Hepatocyte (in vitro differentiated cells): ENCODE measurements at regions not wholly inside any gene's neighbourhood (a gene's known extent, or its start where the extent isn't known, plus 50 kb on each side); places are given as distances from the start of the nearest gene placed in this dataset.

Experiments used
- DNase-seq: peaks from one replicate; pipeline ENCODE4 v3.0.0-alpha.2; 2016; ENCODE audit warnings: low spot score
- H2AFZ ChIP-seq: fragments of 200-600 bp; sonication (generic); 2 replicates; pipeline ENCODE4 v1.6.0; 2016; ENCODE audit warnings: antibody characterized with exemption, mild to moderate bottlenecking
- H3K27ac ChIP-seq: fragments of 200-600 bp; sonication (generic); 2 replicates; pipeline ENCODE4 v1.5.1; 2016; ENCODE audit warnings: mild to moderate bottlenecking
- H3K27me3 ChIP-seq: fragments of 200-600 bp; sonication (generic); 2 replicates; pipeline ENCODE4 v1.6.1; 2016
- H3K36me3 ChIP-seq: fragments of 200-600 bp; sonication (generic); replicated peaks from 2 replicates; pipeline ENCODE4 v1.5.1; 2016; ENCODE audit warnings: low read depth; ENCODE audit not compliant: insufficient read depth
- H3K4me1 ChIP-seq: fragments of 200-600 bp; sonication (generic); 2 replicates; pipeline ENCODE4 v1.5.1; 2016; ENCODE audit warnings: mild to moderate bottlenecking, moderate library complexity; ENCODE audit not compliant: insufficient read depth
- H3K4me2 ChIP-seq: fragments of 200-600 bp; sonication (generic); 2 replicates; pipeline ENCODE4 v1.6.0; 2016
- H3K4me3 ChIP-seq: fragments of 200-600 bp; sonication (generic); 2 replicates; pipeline ENCODE4 v1.5.1; 2016; ENCODE audit warnings: mild to moderate bottlenecking
- H3K79me2 ChIP-seq: fragments of 200-600 bp; sonication (generic); 2 replicates; pipeline ENCODE4 v1.6.0; 2017; ENCODE audit warnings: mild to moderate bottlenecking
- H3K9me2 ChIP-seq: fragments of 200-600 bp; sonication (generic); replicated peaks from 2 replicates; pipeline ENCODE4 v1.6.0; 2017; ENCODE audit warnings: mild to moderate bottlenecking; ENCODE audit not compliant: insufficient read depth
- H3K9me3 ChIP-seq: fragments of 200-600 bp; sonication (generic); 2 replicates; pipeline ENCODE4 v1.5.1; 2016; ENCODE audit warnings: low read depth, mild to moderate bottlenecking
- H4K20me1 ChIP-seq: fragments of 200-600 bp; sonication (generic); 2 replicates; pipeline ENCODE4 v1.6.0; 2016; ENCODE audit warnings: mild to moderate bottlenecking; ENCODE audit not compliant: insufficient read depth, poor library complexity, severe bottlenecking
- EZH2 ChIP-seq: fragments of 200-600 bp; sonication (generic); IDR thresholded peaks from 2 replicates; pipeline ENCODE4 v1.6.1; 2016; ENCODE audit warnings: antibody characterized with exemption, mild to moderate bottlenecking, borderline replicate concordance
- EZH2phosphoT487 ChIP-seq: fragments of 200-600 bp; sonication (generic); IDR thresholded peaks from one replicate; pipeline ENCODE4 v1.6.1; 2018; ENCODE audit warnings: antibody characterized with exemption, mild to moderate bottlenecking, low read depth, moderate library complexity; ENCODE audit not compliant: unreplicated experiment, severe bottlenecking
- WGBS: methylation state at CpG from one replicate; pipeline ENCODE4 v1.1.6; 2016; ENCODE audit warnings: low lambda C conversion rate; ENCODE audit errors: missing lambda C conversion rate; 5-methylcytosine and 5-hydroxymethylcytosine counted together
- TF ChIP-seq, protein P1 (sequence below): fragments of 200-600 bp; sonication (generic); IDR thresholded peaks from 2 replicates; pipeline ENCODE4 v1.5.1; 2016; ENCODE audit warnings: antibody characterized with exemption, mild to moderate bottlenecking; ENCODE audit not compliant: poor library complexity

GRCh38 chr2:12051831-12052230 lies 305.4 kb downstream of the LPIN1 start:
- no peaks in the 10 kb centered on the region for H3K79me2 ChIP-seq
- no peaks in the 10 kb centered on the region for H3K4me1 ChIP-seq
- H3K9me2 ChIP-seq = no peaks in the 10 kb centered on the region
- H3K4me2 ChIP-seq = no peak overlapping the region
- no peaks in the 10 kb centered on the region for H4K20me1 ChIP-seq
- H3K27ac ChIP-seq = no peak overlapping the region
- H2AFZ ChIP-seq = no peak overlapping the region
- TF ChIP-seq EZH2phosphoT487 = no peak
- TF ChIP-seq EZH2 = no peak
- TF ChIP-seq, protein P1, sequence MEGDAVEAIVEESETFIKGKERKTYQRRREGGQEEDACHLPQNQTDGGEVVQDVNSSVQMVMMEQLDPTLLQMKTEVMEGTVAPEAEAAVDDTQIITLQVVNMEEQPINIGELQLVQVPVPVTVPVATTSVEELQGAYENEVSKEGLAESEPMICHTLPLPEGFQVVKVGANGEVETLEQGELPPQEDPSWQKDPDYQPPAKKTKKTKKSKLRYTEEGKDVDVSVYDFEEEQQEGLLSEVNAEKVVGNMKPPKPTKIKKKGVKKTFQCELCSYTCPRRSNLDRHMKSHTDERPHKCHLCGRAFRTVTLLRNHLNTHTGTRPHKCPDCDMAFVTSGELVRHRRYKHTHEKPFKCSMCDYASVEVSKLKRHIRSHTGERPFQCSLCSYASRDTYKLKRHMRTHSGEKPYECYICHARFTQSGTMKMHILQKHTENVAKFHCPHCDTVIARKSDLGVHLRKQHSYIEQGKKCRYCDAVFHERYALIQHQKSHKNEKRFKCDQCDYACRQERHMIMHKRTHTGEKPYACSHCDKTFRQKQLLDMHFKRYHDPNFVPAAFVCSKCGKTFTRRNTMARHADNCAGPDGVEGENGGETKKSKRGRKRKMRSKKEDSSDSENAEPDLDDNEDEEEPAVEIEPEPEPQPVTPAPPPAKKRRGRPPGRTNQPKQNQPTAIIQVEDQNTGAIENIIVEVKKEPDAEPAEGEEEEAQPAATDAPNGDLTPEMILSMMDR = no peak
- H3K4me3 ChIP-seq = no peak overlapping the region
- no peaks in the 10 kb centered on the region for H3K9me3 ChIP-seq
- 92% methylated on average over 2 of the region's 2 CpGs for whole genome bisulfite sequencing
- no peaks in the 10 kb centered on the region for H3K27me3 ChIP-seq
- DNase-seq = no peak
- H3K36me3 ChIP-seq = no peaks in the 10 kb centered on the region

DNA sequence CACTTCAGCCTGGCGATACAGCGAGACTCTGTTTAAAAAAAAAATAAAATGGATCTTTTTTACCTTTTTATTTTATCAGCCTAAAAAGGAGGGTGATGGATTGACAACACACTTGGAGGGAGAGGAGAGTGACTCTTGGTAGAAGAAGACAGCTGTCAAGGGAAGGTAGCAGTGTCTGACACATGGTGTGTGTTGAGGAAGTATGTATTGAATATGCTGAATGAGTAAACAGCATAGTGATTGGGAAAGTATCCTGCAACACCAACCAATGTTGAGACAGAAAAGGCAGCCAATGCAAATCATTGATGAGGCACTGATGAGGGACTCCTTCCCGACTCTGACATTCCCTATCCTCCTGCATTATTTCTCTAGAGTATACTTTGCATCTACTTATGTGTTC lies 306.4 kb downstream of the LPIN1 start:
- Histone ChIP-seq H2AFZ (no peak overlapping the region), H3K36me3 (no peaks in the 10 kb centered on the region), H3K4me1 (no peaks in the 10 kb centered on the region), H3K79me2 (no peaks in the 10 kb centered on the region), H3K9me3 (no peaks in the 10 kb centered on the region), H3K9me2 (no peaks in the 10 kb centered on the region), H4K20me1 (no peaks in the 10 kb centered on the region), H3K27ac (no peak overlapping the region), H3K4me3 (no peak overlapping the region), H3K27me3 (no peaks in the 10 kb centered on the region), H3K4me2 (no peak overlapping the region)
- TF ChIP-seq EZH2 (no peak), EZH2phosphoT487 (no peak)
- TF ChIP-seq, protein P1 = no peak
- no peak for DNase-seq
- WGBS = 97% methylated on average over 3 of the region's 3 CpGs

DNA sequence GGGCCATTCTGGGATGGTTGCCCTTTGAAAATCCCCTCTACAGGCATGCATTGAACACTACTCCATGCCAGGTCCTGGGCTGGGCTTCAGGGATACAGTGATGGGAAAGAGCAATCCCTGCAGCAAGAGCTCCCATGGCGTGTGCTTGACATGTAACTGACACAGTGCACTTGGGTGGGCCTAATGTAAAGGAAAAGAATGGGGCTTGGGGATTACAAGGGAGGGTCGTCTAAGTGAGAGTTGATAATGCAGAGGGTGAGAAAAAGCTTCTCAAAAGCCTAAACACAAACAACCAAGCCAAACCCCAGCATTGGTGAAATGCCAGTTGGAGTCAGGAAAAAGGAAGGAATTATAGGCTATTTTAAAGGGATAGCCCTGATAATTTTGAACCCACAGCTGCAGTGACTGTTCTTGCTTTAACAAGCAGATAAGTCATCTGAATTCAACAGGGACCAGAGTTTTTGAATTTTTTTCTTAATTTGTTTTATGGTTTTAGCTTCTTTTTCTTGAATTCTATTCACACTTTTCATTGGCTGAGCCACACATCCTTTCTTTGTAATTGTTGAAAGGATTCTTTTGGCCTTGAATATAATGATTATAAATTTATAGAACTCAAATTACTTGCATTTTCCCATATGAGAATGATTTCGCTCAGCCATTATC lies 308.7 kb downstream of the LPIN1 start:
- 80% methylated on average over 3 of the region's 3 CpGs for WGBS
- Histone ChIP-seq H3K27me3 (no peaks in the 10 kb centered on the region), H3K4me1 (no peaks in the 10 kb centered on the region), H3K4me2 (no peak overlapping the region), H2AFZ (no peak overlapping the region), H3K9me2 (no peaks in the 10 kb centered on the region), H3K36me3 (no peaks in the 10 kb centered on the region), H3K79me2 (no peaks in the 10 kb centered on the region), H3K4me3 (no peak overlapping the region), H3K27ac (no peak overlapping the region), H4K20me1 (no peaks in the 10 kb centered on the region), H3K9me3 (no peaks in the 10 kb centered on the region)
- no peak for TF ChIP-seq EZH2
- DNase-seq = no peak

GRCh38 chr2:12057436-12058166 lies 311.2 kb downstream of the LPIN1 start:
- Histone ChIP-seq H3K4me2 (no peak overlapping the region), H2AFZ (no peak overlapping the region), H3K9me3 (no peaks in the 10 kb centered on the region), H4K20me1 (no peaks in the 10 kb centered on the region), H3K79me2 (no peaks in the 10 kb centered on the region), H3K9me2 (no peaks in the 10 kb centered on the region), H3K4me3 (no peak overlapping the region), H3K4me1 (peaks cover 4% of the 10 kb centered on the region), H3K36me3 (no peaks in the 10 kb centered on the region), H3K27me3 (no peaks in the 10 kb centered on the region), H3K27ac (no peak overlapping the region)
- 80% methylated on average over 12 of the region's 12 CpGs for WGBS
- TF ChIP-seq EZH2phosphoT487 = no peak
- no peak for DNase-seq
